Erythroblast (primary cell): ENCODE measurements at regions not wholly inside any gene's neighbourhood (a gene's known extent, or its start where the extent isn't known, plus 50 kb on each side); places are given as distances from the start of the nearest gene placed in this dataset.

Experiments used
- DNase-seq, 2 experiments: peaks; one replicate each; lab custom pipeline; 2025; lab: John Stamatoyannopoulos, UW
- GATA1 ChIP-seq: IDR thresholded peaks from 2 replicates; pipeline ENCODE4 v1.6.1; 2011; ENCODE audit warnings: low read depth, mild to moderate bottlenecking, control low read depth, low read length, moderate library complexity
- POLR2A ChIP-seq: IDR thresholded peaks from 2 replicates; pipeline ENCODE4 v1.6.1; 2011; ENCODE audit warnings: mild to moderate bottlenecking, low read length

GRCh38 chr13:50513300-50513877 lies 330.1 kb downstream of the DLEU7 start:
- no peak for DNase-seq
- TF ChIP-seq POLR2A (no peak), GATA1 (no peak)

- TF ChIP-seq POLR2A (no peak), GATA1 (no peak)
- no peak for DNase-seq
Measured at GRCh38 chr13:50514249-50514648, 329.2 kb downstream of the DLEU7 start.

- TF ChIP-seq GATA1, result no peak
- TF ChIP-seq POLR2A, result no peak
- DNase-seq, result no peak
Measured at GRCh38 chr13:50518131-50518530, 325.4 kb downstream of the DLEU7 start.

GRCh38 chr13:50518781-50519201 lies 324.7 kb downstream of the DLEU7 start:
- TF ChIP-seq POLR2A (no peak), GATA1 (no peak)
- no peak for DNase-seq

GRCh38 chr13:50519866-50520265 lies 323.6 kb downstream of the DLEU7 start:
- TF ChIP-seq POLR2A, result no peak
- TF ChIP-seq GATA1, result no peak

GRCh38 chr13:50521006-50521830 lies 322.3 kb downstream of the DLEU7 start:
- no peak for DNase-seq
- no peak for TF ChIP-seq GATA1
- no peak for TF ChIP-seq POLR2A

More at GRCh38 chr13:50519866-50520265, 323.6 kb downstream of the DLEU7 start:
- no peak for DNase-seq

- no peak for DNase-seq
- TF ChIP-seq POLR2A, result no peak
- TF ChIP-seq GATA1, result no peak
Measured at GRCh38 chr13:50521831-50522149, 321.7 kb downstream of the DLEU7 start.

GRCh38 chr13:50522506-50522905 lies 321.0 kb downstream of the DLEU7 start:
- TF ChIP-seq POLR2A (no peak), GATA1 (no peak)
- no peak for DNase-seq

- no peak for DNase-seq
- TF ChIP-seq POLR2A, result no peak
- TF ChIP-seq GATA1, result no peak
Measured at GRCh38 chr13:50523307-50523706, 320.2 kb downstream of the DLEU7 start.

- no peak for DNase-seq
- TF ChIP-seq GATA1 (no peak), POLR2A (no peak)
Measured at GRCh38 chr13:50524560-50524959, 318.9 kb downstream of the DLEU7 start.

- TF ChIP-seq POLR2A, result no peak
- TF ChIP-seq GATA1, result no peak
- peak; percentile 23 to 47 for DNase-seq
Measured at GRCh38 chr13:50526661-50527071, 316.8 kb downstream of the DLEU7 start.

- no peak for DNase-seq
- no peak for TF ChIP-seq POLR2A
- TF ChIP-seq GATA1, result no peak
Measured at GRCh38 chr13:50527188-50527587, 316.3 kb downstream of the DLEU7 start.

GRCh38 chr13:50527612-50528509 lies 315.6 kb downstream of the DLEU7 start:
- DNase-seq, result peak; percentile 27 to 51
- TF ChIP-seq POLR2A, result no peak
- no peak for TF ChIP-seq GATA1
